CD4-positive, alpha-beta T cell treated with Interleukin-6 at 100 ng/mL for 8 hours (primary cell): ENCODE measurements at regions not wholly inside any gene's neighbourhood (a gene's known extent, or its start where the extent isn't known, plus 50 kb on each side); places are given as distances from the start of the nearest gene placed in this dataset.

Experiments used
- DNase-seq: peaks from one replicate; pipeline ENCODE4 v3.0.0-alpha.2; 2020; ENCODE audit warnings: mixed read lengths, low spot score

DNA sequence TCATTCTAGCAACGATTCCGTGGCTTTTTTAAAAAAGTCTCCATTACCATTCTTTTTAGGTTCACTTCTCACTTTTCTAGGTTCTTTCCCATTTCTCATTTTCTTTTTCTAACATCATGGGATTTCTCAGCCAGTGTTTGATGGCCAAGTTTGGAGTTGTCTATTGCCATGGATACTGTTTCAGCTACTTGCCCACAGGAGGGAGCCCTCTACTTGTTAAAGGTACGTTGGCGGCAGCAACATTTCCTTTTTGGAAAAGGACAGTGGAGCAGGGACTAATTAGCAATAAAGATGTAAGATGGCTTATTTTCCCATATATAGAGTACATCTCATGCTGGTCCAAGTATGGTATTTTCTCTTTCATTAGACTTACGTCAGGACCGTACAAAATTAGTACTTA lies 2257.5 kb upstream of the C9orf72 start:
- DNase-seq: no peak

- no peak for DNase-seq
Measured at GRCh38 chr9:29838491-29839020, 2265.3 kb upstream of the C9orf72 start.

- no peak for DNase-seq
Measured at GRCh38 chr9:29844251-29844650, 2271.0 kb upstream of the C9orf72 start.

DNA sequence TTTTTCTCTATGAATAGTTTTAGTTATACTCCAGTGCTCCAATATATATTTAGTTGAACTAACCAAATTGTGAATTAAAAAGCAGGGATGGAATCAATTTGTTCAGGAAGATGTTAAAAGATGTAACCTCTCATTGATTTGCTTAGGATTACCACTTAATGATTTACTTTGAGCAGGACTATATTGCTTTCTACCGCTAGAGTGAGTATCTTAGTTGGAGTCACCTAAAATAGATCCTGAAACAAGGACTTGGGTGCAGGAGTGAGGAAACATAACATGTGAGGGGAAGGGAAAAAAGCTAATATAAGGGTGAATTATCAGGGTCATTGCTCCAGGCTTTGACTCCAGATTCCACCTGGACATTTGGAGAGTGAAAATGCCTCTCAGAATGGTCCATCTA lies 2277.4 kb upstream of the C9orf72 start:
- DNase-seq: no peak

GRCh38 chr9:29861803-29862202 lies 2288.5 kb upstream of the C9orf72 start:
- no peak for DNase-seq

DNA sequence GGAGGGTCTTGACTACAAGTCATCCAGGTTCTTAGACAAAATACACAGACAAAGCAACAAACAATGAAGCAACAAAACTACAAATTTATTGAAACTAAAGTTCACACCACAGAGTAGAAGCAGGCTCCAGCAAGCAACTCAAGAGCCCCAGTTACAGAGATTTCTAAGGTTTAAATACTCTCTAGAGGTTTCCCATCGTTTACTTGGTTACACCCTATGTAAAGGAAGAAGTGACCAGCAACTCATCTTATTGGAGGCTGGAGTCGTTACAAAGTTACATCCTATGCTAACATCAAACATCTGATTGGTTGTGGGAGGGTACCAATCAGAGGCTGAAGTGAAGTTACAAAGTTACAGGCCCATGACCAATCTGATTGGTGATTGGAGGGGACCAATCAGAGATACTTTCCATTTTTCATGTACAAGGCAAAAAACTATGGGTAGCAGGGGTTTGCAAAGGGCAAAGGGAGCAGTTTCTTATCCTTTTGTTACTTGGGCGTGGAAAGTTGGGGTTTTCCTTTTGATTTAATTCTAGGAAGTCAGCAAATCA lies 2292.6 kb upstream of the C9orf72 start:
- DNase-seq: no peak

- no peak for DNase-seq
Measured at GRCh38 chr9:29866556-29866955, 2293.3 kb upstream of the C9orf72 start.

GRCh38 chr9:29873579-29873978 lies 2300.3 kb upstream of the C9orf72 start:
- DNase-seq: no peak

GRCh38 chr9:29875547-29875946 lies 2302.3 kb upstream of the C9orf72 start:
- DNase-seq: no peak

GRCh38 chr9:29882767-29883166 lies 2309.5 kb upstream of the C9orf72 start:
- DNase-seq: no peak

DNA sequence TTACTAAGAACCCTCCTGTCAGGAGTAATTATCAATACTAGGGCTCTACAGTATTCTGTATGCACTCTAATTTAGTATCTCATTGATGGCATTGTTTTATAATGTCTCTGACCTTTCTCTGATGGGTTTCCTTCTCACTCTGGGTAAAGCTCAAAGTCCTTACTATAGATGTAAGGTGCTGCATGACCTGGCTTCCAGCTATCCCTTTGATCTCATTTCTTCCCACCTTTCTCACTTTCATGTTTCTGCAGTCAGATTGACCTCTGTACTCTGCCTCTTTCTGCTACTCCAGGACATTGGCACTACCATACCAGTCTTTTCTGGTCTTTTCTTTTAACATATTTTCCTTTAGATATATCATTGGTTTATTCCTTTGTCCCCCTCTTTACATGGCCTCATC lies 2332.8 kb upstream of the C9orf72 start:
- no peak for DNase-seq

- no peak for DNase-seq
Measured at GRCh38 chr9:29928072-29928471, 2354.8 kb upstream of the C9orf72 start.

GRCh38 chr9:29939559-29939958 lies 2366.3 kb upstream of the C9orf72 start:
- DNase-seq: no peak

DNA sequence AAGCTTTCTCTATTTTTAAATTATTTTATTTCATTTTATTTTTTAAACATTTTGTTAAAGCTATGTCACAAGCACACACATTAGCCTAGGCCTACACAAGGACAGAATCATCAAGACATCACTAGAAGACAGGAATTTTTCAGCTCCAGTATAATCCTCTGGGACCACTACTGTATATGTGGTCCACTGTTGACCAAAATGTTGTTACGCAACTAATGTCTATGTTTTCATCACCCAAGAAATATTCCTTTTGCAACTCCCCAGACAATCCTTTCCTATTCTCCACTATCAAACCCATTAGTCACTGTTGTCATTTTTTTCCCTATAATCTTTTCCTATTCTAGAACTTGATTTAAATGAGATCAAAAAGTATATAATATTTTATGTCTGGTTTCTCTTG lies 2371.7 kb upstream of the C9orf72 start:
- no peak for DNase-seq

DNA sequence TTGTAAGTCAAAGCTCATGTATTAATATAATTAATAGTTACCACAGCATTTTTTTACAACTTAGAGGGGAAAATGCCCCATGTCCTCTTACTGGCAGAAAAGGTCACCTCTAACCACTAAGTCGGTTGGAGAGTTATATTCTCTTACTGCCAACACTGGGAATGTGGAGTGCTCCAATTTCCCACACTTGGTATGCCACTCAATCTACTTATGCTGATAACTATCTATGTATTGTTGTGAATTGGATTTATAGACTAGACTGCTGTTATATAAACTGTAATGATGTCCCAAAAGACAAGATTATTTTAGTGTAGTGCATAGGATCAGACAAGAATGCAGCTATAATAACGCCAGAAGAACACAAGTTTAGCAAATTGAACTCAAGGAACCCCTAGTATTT lies 2385.2 kb upstream of the C9orf72 start:
- no peak for DNase-seq

DNA sequence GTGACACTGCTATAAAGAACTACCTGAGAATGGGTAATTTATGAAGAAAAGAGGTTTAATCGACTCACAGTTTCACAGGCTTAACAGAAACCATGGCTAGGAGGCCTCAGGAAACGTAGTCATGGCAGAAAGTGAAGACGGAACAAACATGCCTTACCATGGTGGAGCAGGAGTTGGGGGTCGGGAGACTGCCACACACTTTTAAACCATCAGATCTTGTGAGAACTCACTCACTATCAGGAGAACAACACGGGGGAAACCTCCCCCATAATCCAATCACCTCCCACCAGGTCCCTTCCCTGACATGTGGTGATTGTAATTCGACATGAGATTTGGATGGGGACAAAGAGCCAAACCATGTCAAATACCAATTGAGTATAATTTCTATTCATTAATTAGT lies 2392.6 kb upstream of the C9orf72 start:
- DNase-seq: no peak

DNA sequence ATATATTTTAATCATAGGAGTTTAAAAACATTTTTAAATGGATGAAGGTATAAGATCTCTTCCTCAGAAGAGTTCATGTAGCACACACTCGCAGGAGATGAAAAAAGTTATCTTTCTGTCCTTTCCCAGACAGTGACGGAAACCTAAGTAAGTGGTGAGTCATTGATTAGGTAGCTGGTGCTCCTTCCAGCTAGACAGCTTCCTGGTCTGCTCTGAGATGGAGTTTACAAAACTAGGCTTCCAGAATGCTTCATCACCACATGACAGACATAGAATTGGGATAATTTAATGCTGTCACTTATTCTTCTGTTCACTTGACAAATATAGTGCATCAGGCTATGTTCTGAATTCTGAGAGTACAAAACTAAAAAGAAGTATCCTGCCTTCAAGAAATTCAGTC lies 2393.0 kb upstream of the C9orf72 start:
- no peak for DNase-seq

- no peak for DNase-seq
Measured at GRCh38 chr9:29968831-29969230, 2395.6 kb upstream of the C9orf72 start.

DNA sequence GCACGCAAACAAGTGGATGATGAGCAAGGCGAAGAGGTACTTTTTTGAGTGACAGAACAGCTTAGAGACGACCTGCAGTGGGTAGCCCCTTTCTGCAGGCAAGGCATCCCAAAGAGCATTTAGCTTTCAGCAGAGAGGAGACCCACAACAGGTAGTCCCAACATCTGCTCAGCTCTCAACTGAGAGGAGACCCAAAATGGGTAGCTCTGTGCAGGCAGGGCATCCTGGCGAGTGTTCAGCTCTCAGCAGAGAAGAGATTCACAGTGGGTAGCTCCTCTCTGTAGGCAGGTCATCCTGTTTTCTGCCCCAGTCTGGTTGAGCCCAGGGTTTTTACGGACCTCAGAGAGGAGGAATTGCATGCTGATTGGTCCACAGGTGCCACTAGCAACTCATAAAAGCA lies 2396.1 kb upstream of the C9orf72 start:
- no peak for DNase-seq

DNA sequence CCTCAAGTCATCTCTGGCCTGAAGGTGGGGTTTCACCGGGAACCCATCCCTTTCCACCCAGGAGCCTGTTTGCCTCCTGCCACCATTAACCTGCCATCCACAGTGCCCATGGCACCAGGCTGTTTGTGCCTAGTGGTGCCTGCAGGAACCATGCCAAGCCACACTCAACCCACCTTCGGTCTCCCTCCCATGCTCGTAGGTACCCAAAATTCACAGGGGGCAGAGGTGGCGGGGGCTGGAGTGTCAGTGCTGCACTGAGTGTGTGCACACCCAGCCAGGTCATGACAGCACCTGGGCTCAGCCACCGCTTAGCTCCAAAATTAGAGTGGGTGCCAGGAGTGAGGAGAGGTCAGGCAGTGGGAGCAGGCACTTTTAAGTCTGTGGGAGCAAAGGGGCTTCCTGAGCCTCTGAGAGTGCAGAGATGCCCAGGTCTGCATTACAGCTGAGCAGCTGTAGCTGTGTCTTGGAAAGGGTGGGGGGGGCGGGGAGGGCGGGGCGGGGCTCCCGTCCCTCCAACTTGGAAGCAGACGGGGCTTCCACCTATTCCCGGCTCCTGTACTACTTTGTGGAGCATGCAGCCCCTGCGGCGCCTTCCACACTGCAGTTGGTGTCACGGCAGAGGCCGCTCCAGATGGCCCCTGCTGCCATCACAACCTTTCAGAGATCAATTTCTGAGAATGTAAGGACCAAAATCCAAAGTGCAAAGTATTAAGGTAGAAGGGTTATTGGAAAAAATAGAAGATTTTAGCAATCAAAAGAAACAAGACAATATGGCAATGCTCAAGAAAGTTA lies 2396.8 kb upstream of the C9orf72 start:
- DNase-seq: no peak

GRCh38 chr9:29974197-29974596 lies 2400.9 kb upstream of the C9orf72 start:
- DNase-seq: no peak

GRCh38 chr9:29976981-29977380 lies 2403.7 kb upstream of the C9orf72 start:
- DNase-seq: no peak

DNA sequence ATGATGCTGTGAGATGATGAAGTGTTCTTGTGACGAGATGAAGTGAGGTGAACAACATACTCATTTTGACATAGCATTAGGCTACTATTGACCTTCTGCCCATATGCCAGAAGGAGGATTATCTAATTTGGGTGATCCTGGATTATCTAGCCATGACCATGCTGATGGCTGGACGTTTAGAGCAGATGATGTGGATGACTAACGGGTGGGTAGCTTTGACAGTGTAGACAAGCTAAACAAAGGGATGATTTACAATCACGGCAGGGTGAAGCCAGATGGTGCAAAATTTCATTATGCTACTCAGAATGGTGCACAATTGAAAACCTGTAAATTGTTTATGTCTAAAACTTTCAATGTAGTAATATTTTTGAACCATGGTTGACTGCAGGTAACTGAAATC lies 2403.4 kb upstream of the ACO1 start:
- DNase-seq: no peak

- no peak for DNase-seq
Measured at GRCh38 chr9:29999645-30000044, 2384.8 kb upstream of the ACO1 start.
